GM19468 (cell line): ENCODE measurements at regions not wholly inside any gene's neighbourhood (a gene's known extent, or its start where the extent isn't known, plus 50 kb on each side); places are given as distances from the start of the nearest gene placed in this dataset.
"Not testable (repeated sequence)": the region's sequence is repeated elsewhere in the genome, so short reads cannot be mapped to it uniquely, and the experiment has no call there.

ENCODE experiments used
- ATAC-seq: cut with Tn5 transposase; IDR thresholded peaks from one replicate; pipeline ENCODE4 v1.9.1; 2021; ENCODE audit warnings: mild to moderate bottlenecking, moderate library complexity, moderate number of reproducible peaks; ENCODE audit not compliant: unreplicated experiment; ENCODE audit errors: extremely low read depth

- ATAC-seq: no peak
Observed at GRCh38 chr14:86797075-86797351, 1196.0 kb downstream of the GALC start.

GRCh38 chr14:86796221-86797074 is 1196.5 kb downstream of the GALC start:
- ATAC-seq: no peak

- ATAC-seq: no peak
Observed at GRCh38 chr14:86794689-86795088, 1198.3 kb downstream of the GALC start.

- ATAC-seq: no peak
Observed at GRCh38 chr14:86790408-86791364, 1202.3 kb downstream of the GALC start.

- ATAC-seq: no peak
Observed at GRCh38 chr14:86788224-86788623, 1204.8 kb downstream of the GALC start.

GRCh38 chr14:86787717-86788116 is 1205.3 kb downstream of the GALC start:
- ATAC-seq: no peak

- no peak for ATAC-seq
Observed at GRCh38 chr14:86782092-86782580, 1210.8 kb downstream of the GALC start.

- ATAC-seq: no peak
Observed at GRCh38 chr14:86780876-86781510, 1212.0 kb downstream of the GALC start.

- no peak for ATAC-seq
Observed at GRCh38 chr14:86780461-86780860, 1212.5 kb downstream of the GALC start.

GRCh38 chr14:86779416-86779815 is 1213.6 kb downstream of the GALC start:
- ATAC-seq: no peak

GRCh38 chr14:86777963-86778602 is 1214.9 kb downstream of the GALC start:
- no peak for ATAC-seq

GRCh38 chr14:86775896-86776295 is 1217.1 kb downstream of the GALC start:
- ATAC-seq: not testable (repeated sequence)

GRCh38 chr14:86774916-86775315 is 1218.1 kb downstream of the GALC start:
- no peak for ATAC-seq

GRCh38 chr14:86772075-86772474 is 1220.9 kb downstream of the GALC start:
- ATAC-seq: no peak

GRCh38 chr14:86770186-86770585 is 1222.8 kb downstream of the GALC start:
- no peak for ATAC-seq

GRCh38 chr14:86766469-86766868 is 1226.5 kb downstream of the GALC start:
- ATAC-seq: no peak

GRCh38 chr14:86761611-86762010 is 1231.4 kb downstream of the GALC start:
- no peak for ATAC-seq

- ATAC-seq: no peak
Observed at GRCh38 chr14:86756521-86757190, 1226.7 kb downstream of the FLRT2 start.

- not testable (repeated sequence) for ATAC-seq
Observed at GRCh38 chr14:86750488-86750887, 1220.5 kb downstream of the FLRT2 start.

GRCh38 chr14:86739761-86740160 is 1209.8 kb downstream of the FLRT2 start:
- ATAC-seq: no peak
